Fibroblast of the aortic adventitia (primary cell): ENCODE measurements at regions not wholly inside any gene's neighbourhood (a gene's known extent, or its start where the extent isn't known, plus 50 kb on each side); places are given as distances from the start of the nearest gene placed in this dataset.

ENCODE experiments used
- DNase-seq: peaks from one replicate; pipeline ENCODE4 v3.0.0-alpha.2; 2010; ENCODE audit warnings: low read depth
- H3K4me3 ChIP-seq: 2 replicates; pipeline ENCODE4 v1.5.1; 2011; ENCODE audit warnings: low read depth, mild to moderate bottlenecking, control low read depth, low read length, moderate library complexity
- CTCF ChIP-seq: IDR thresholded peaks from 2 replicates; pipeline ENCODE4 v1.5.1; 2011; ENCODE audit warnings: mild to moderate bottlenecking, low read length, control low read depth, inconsistent platforms; ENCODE audit not compliant: insufficient read depth

DNA sequence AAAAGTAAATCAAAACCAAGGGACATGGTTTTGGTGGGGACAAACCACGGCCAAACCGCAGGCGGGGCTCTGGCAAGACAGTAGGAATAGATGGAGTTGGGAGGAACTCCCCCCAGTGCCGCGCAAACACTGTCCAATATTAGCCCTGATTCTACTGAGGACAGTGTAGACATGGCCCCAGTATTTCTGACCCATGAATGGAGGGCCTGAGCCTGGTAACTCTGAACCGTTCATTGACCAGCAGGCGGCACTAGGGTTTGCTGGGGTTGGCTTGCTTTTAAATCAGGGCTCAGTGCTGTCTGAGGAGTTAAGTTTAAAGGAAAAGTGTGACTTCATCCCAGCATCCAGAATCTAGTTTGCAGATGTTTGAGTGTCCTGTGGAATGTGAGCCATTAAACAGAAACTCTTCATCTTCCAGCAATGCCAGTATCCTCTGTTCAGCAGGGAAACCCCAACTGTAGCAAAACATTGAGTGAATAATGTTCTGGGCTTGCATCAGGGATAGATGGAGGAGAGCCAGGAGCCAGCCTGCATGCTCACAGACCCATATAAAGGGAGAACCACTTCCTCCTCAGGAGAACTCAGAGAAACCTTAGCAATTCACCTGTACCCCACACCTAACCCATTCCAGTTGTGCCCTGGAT, 147.4 kb upstream of the PRSS58 start:
- DNase-seq = peak; percentile 54
- no peak for TF ChIP-seq CTCF
- no peak overlapping the region for H3K4me3 ChIP-seq

DNA sequence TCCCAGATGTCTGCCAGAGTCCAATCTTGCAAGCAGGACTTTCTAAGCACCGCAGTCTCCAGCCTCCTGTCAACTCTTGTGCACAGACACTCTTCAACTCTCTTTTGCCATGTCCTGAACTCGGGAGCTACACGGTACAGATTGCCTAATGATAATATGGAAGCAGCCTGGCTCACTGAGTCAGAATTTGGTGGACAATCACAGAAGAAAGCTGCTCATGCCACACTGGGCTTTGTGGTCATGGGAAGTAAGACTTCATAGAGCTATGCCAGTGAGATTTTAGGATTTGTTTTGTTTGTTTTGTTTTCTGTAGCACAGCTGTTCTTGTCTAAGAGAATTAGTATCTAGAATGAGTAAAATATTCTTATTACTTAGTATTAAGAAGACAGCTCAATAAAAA, 144.1 kb upstream of the PRSS58 start:
- no peak for DNase-seq
- H3K4me3 ChIP-seq = no peak overlapping the region
- TF ChIP-seq CTCF = no peak

DNA sequence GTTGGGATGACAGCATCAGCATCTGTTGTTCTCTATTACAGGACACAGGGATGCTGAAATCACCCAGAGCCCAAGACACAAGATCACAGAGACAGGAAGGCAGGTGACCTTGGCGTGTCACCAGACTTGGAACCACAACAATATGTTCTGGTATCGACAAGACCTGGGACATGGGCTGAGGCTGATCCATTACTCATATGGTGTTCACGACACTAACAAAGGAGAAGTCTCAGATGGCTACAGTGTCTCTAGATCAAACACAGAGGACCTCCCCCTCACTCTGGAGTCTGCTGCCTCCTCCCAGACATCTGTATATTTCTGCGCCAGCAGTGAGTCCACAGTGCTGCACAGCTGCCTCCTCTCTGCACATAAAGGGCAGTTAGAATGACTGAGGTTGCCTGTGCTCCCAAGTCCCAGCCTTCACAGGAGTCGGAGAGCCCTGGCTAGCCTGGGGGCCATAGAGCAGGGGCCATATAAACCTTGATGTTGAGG, 142.2 kb upstream of the PRSS58 start:
- no peak for TF ChIP-seq CTCF
- DNase-seq = no peak
- no peak overlapping the region for H3K4me3 ChIP-seq

GRCh38 chr7:142391191-142391992, 133.5 kb upstream of the PRSS58 start:
- no peak overlapping the region for H3K4me3 ChIP-seq
- peak; percentile 26 for DNase-seq
- TF ChIP-seq CTCF = peak; percentile 48

GRCh38 chr7:142389544-142389943, 131.7 kb upstream of the PRSS58 start:
- DNase-seq = no peak
- H3K4me3 ChIP-seq = no peak overlapping the region
- TF ChIP-seq CTCF = no peak

- peak; percentile 84 for TF ChIP-seq CTCF
- peak; percentile 79 for DNase-seq
- no peak overlapping the region for H3K4me3 ChIP-seq
Measured at GRCh38 chr7:142385491-142386340, 127.9 kb upstream of the PRSS58 start.
